Epidermal melanocyte (primary cell): ENCODE measurements at regions not wholly inside any gene's neighbourhood (a gene's known extent, or its start where the extent isn't known, plus 50 kb on each side); places are given as distances from the start of the nearest gene placed in this dataset.

Experiments
- DNase-seq: peaks from one replicate; pipeline ENCODE4 v3.0.0; 2011; ENCODE audit warnings: low spot score; ENCODE audit not compliant: insufficient read length

DNA sequence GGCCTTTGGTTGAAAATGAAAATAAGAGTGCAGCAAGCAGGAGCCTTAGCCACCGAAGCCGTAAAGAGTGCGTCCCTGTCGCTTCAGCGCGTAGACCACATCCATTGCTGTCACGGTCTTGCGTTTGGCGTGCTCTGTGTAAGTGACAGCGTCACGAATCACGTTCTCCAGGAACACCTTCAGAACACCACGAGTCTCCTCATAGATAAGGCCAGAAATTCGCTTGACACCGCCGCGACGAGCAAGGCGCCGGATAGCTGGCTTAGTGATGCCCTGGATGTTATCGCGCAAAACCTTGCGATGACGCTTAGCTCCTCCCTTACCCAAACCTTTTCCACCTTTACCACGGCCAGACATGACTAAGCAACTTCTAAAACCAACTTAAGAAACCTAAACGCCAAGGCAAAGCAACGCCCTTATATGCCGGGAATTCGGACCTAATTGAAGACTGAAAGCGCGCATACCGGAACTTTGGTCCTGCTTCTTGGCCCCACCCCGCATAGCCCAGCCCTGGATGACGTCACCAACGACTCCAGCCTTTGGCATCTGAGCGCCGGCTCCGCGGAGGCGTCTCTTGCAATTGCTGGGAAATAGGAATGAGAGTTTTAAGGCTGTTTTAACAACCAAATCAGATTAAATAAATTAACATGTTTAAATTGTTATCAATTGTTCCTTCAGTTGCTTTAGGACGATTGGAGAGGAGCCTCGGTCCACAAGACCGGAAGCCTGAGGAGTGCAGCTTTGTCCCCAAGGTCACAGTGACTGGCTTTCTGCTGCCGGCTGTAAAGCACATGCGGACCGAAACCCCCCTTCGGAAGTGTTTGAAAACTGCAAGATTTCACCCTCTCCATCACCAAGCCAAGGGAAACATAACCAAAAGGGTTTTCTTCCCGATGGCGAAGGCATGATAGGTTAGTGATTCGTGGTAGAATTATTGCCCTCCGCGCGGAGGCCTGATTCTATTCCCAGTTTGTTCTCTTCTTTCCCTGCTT lies 79.6 kb upstream of the BTN3A2 start:
- peak; percentile 63 for DNase-seq

DNA sequence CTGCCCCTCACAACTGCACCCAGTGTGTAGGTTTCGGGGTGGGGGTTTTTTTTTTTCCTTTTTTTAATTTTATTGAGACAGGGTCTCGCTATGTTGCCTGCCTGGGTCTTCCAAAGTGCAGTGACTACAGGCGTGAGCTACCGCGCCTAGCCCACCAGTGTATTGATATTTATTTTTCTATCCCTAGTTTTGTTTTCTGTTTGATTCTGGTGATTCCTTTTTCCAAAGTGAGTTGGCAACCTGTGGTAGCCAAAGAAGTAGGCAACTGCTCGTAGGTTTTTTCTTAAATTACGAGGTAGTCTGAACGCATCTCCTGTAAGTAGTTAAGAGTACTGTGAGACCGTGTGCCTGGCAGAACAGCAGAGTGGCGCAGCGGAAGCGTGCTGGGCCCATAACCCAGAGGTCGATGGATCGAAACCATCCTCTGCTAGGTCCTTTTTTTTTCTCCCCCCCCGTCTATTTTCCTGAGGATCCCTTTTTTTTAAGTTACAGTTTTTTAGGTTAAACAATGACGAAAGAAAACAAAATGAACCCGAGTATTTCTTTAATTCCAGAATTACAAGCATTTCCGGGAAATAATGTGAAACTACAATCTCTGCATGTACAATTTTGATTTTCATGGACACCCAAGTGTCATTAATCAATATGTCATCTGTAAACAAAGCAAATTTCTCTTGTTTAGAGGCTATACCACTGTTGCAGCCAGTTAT lies 78.7 kb upstream of the BTN3A2 start:
- DNase-seq = no peak

DNA sequence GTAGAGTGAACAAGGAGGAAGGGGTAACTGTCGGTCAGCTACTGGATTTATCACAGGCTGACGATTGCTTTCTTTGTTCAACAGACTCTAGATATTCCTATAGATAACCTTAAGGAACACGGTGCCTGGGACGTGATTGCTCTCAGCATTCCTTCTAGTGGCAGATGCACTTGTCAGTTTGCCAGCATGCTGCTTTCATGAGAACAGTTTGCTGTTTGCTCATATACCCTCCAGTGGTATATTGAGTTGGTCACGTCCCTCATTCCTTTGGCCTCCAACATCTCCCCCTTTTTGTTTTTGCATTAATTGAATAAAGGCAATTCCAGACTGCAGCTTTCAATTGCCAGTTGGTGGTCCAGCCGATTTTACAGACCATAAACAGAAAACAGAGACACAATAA lies 76.8 kb upstream of the BTN3A2 start:
- no peak for DNase-seq

DNA sequence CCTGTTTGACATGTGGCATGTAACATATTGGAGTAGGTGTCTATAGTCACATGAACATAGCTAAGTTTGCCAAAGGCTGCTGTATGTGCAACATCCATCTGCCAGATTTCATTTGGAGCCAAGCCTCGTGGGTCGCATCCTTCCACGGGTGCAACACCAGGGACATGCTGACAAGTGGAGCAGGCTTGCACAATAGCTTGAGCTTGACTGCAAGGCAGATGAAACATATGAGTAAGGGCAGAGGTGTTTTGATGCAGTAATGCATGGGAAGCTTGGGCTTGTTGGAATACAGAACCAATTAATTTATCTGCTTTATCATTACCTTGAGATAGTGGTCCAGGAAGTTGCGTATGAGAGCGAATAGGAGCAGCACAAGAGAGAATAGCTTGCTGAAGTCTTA lies 74.1 kb upstream of the BTN3A2 start:
- DNase-seq = no peak

DNA sequence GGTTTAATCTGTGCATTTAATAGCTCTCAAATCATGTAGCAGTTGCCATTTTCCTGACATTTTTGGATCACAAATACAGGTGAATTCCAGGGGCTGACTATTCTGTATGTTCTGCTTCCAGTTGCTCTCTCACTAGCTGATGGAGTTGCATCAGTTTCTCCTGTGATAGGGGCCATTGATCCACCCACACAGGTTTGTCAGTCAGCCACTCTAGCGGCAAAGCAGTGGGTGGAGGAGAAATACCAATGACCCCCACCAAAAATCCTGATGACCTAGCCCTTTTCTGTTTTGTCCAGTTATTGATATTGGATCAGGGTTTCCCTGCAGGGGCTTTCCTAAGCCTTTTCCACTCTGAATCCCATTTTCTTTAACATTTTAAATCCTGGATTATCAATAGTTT lies 72.3 kb upstream of the BTN3A2 start:
- DNase-seq = no peak

DNA sequence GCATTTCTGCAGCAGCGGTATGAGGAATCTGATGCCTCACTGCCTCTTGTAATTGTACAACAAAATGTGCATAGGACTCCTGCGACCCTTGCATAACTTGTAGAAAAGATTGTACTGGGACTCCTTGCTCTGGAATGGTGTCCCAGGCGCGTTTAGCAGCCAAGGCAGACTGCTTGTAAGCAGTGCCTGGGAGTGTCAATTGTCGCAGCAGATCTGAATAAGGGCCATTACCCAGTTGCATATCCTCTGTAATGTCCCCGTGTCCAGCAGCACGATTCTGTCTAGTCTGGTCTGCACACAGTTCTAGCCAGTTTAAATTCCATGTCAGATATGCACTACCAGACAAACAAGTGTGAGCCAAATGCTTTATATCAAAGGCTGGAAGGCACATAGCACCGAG lies 70.7 kb upstream of the BTN3A2 start:
- no peak for DNase-seq

DNA sequence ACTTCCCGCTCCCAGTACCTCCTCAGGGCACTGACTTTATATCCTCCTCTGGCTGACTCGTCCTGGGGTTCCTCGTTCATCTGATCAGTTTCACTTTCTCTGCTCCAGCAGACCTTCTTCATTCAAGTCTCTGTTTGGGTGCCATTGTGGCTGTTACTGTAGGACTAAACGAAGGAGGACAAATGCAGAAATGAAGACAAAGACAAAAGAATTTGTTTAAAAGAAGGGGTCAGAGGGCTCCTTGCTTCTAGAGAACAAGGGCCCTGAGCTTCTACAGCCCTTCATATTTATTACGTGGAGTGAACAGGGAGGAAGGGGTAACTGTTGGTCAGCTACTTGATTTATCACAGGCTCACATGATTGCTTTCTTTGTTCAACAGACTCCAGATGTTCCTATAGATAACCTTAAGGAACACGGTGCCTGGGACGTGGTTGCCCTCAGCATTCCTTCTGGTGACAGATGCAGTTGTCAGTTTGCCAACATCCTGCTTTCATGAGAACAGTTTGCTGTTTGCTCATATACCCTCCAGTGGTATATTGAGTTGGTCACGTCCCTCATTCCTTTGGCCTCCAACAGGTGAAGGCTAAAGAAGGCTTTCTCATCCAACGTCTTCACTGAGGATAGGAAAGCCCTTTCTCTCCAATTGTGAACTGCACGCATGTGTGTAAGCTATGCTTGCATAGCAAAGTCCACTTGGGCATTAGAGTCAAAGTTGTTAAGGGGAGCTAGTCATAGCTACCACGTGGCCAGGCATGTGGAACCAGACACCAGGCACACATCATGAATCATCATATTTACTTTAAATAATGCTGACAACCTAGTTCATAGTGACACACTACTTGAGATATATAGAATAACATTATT lies 69.1 kb upstream of the BTN3A2 start:
- DNase-seq = no peak

DNA sequence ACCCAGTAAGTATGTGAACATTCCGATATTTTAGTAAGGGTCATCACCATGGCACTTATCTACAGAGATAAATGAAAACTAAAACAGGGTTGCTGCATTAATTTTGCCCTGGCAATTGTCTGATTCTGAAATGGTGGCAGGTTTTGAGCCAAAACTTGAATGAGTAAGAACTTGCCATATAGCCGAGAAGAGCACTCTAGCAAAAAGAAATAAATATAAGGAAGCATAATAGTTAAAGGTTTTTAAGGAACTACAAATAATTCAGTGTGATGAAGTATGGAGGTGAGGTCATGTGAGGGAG lies 68.5 kb upstream of the BTN3A2 start:
- DNase-seq = no peak

DNA sequence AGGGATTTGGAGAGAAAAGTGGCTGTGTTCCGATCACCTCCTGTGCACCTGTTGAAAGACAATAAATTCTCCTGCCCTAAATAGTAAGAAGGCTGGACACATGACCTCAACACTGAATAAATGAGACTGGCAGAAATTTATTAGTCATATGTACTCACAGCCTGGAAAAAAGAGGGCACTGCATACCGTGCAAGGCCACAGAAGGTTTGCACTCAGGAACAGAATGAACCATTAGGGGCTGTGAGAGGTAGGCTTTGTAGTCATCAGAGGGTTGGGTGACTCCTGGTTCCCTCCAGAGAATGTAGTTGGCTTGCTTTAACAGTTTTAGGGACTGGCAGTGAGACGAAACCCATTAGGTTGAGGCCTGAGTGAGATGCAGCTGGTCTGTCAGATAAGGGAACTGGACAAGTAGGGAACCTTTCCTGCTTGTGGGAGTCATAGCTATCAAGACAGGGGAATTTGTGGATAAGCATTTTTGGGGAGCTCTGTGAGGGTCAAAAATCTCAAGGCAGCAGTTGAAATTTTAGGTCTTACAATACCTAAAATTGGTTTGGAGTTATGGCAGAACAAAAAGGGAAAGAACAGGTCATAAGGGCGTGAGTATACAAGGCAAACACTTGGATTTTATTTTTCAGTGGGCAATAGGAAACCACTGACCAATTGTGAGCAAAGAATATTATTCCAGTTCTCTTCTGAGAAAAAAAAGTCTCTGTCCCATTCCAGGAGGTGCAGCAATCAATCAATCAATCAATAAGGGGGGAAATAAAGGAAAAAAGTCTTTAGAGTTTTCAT lies 67.9 kb upstream of the BTN3A2 start:
- no peak for DNase-seq

DNA sequence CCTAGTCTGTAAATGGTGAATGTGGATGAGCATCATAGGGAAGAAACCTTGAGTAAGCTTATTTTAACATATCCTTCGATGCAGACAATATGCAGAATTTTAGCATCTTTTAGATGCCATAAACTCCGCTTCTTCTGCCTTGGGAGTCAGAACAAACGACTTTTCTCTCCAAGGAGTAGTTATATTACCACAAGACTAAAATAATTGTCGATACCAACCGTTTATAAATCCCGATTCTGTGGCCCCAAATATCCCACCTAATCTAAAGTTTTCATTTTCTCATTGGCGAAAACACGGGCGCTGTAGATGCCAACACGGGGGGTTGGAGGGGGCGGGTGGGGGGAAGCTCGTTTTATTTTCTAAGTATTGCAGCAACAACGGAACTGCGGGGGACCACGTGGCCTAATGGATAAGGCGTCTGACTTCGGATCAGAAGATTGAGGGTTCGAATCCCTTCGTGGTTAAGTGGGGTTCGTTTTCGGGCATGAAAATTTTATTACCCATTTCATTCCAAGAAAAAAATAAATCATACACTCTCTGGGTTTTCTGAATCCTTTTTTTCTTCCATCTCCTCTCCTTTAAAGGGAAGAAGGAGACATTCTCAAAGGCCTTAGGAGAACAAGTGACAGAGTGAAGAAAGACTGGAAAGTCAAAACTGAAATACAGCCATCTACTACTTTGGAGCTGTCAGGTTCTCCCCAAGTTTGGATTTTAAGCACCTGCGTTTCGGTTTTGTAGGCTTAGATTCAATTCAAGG lies 65.5 kb upstream of the BTN3A2 start:
- DNase-seq = no peak

DNA sequence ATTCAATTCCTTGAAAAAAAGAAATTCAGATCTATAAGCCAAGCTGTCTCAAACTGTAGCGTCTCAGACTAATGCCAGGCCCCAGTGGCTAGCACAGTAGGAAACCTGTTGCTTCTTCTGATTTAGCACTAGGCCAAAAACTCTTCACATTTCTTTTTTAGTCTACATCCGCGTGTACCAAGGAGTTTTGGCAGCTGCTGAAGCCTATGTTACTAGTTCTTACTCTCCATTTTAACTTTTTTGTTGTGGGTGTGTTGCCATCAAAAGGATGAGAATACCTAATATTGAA lies 65.0 kb upstream of the BTN3A2 start:
- DNase-seq = no peak

DNA sequence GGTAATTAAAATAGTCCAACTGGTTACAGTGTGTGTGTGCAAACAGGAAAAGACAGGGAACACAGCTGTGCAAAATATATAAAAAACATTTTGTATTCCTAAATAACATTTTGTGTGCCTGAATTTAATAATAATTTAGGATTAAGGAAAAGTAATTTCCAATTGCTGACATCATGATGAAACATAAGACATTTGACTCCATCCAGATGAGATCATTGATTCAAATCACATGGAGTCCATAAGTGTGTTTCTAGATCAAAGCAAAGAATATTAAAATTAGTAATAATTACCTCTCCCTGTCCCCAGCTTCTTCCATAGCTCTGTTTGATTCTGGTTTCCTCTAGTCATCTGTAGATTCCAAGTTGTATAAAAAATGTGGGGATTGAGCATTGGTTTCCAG lies 64.6 kb upstream of the BTN3A2 start:
- no peak for DNase-seq

DNA sequence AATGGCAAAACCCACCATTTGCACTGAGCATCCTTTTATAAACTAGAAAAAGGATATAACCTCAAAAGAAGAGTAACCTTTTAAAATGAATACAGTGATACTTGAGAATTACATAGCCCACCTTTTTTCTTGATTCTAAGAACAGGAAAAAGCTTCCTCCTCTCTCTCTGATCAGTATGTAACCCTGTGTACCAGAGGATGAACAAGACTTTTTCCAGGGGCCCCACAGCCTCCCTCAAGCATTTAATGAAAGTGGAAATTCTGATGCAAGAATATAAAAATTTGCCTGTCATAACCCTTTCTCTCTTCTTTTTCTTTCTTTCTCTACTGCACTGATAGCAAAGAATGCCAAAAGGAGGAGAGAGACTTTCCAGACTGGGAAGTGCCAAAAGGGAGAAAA lies 64.2 kb upstream of the BTN3A2 start:
- DNase-seq = no peak

DNA sequence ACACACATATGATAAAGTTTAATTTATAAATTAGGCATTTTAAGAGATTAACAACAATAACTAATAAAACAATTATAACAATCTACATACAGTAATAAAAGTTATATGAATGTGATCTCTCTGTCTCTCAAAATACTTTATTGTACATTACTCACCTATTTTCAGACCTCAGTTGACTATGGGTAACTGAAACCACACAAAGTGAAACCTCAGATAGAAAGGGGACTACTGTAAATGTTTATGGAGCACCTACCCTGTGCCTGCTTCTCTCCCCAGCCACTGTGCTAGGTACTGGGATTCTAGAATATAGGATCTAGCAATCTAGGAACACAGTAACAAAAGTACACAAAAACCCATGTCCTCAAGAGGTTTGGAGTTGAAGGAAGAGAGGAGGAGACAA lies 63.4 kb upstream of the BTN3A2 start:
- no peak for DNase-seq

DNA sequence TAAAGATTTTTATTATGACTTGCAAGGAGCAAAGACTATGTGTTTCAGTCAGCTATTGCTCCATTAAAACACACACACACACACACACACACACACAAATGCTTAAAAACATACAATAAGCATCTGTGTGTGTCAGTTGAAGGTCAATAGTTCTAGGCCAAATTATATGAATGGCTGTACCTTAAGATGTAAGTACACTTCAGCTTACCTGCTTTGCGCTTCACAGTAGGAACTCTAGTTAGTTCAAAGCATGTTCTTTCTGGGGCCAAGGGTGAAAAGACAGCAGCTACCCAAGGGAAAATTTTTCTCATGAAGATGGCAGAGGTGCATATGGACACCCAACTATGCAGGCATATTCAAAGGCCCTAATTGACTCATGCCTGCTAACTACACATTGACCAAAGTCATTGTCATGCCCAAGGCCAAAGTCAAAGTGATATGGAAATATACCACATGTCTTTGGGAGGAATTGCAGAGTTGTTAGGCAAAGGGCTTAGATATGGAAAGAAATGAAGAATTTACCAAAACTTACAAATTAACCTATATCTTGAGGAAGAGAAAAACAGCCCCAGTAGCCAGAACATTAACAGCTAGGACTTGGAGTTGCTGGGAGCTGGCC lies 61.9 kb upstream of the BTN3A2 start:
- no peak for DNase-seq

DNA sequence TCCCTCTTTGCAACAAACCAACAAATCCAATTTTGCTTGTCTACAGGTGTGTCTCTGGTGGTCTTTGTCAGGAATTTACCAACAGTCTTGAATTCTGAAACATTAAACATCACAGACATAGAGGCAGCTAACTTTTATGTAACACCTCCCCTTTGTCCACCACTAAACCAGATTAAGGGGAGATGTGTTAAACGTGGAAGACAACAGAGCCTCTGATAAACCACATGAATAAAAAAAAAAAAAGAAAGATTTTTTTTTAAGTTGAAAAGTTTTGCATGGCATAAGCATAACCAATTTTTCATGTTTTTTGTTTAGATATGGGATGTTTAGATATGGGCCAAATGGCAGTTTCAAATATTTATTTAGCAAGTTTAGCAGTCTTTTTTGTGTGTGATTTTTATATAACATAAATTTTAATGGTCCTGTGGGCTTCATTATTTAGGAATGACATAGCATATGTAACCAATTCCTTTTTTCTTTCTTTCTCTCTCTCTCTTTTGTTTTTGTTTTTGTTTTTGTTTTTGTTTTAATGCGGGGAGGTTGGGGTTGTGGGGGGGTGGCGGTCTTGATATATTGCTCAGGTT lies 60.7 kb upstream of the BTN3A2 start:
- DNase-seq = no peak

DNA sequence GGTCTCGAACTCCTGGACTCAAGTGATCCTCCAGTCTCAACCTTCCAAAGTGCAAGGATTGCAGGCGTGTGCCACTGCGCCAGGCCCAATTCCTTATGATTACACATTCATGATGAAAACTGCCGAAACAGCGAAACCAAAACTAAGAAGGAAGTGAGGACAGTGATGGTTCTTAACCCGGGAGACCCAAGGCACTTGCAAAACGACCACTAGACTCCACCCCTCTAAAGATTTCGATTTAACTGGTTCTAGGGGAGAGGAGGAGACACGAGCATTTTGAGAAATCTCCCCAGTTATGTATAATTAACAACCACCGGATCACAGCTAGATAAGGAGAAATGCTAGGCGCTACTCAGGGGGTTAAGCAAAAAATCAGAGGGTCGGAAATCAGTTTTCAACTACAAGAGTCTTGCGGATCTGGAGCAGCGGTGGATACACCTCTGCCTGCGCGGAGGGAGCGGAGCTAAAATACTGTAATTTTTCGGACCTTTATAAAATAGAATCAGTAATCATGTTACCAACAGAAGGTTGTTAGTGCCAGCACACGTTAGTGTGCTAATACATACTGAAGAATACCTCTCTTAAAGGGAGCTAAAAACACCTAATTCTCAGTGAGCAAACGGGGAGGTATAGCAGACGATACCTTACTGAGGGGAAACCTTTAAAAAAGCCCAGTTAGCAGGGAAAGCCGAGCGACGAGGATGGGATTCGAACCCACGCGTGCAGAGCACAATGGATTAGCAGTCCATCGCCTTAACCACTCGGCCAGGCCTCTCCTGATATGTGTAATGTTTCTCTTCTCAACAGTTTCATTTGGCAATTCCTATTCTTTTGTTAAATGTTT lies 60.0 kb upstream of the BTN3A2 start:
- no peak for DNase-seq

DNA sequence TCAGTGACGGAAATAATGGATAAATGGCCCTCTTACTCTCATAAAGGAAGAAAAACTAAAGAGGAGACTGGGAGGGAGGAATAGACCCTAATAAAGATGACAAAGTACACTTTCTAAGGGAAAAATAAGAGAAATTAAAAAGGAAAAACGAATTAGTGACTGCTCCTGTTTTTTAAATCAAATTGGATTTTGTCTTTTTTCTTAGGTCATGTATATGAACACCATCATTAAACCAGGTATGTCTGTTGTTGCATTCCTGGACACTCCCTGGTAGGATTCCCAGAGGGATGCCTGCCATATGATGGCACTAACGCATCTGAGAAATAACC lies 59.4 kb upstream of the BTN3A2 start:
- DNase-seq = no peak

DNA sequence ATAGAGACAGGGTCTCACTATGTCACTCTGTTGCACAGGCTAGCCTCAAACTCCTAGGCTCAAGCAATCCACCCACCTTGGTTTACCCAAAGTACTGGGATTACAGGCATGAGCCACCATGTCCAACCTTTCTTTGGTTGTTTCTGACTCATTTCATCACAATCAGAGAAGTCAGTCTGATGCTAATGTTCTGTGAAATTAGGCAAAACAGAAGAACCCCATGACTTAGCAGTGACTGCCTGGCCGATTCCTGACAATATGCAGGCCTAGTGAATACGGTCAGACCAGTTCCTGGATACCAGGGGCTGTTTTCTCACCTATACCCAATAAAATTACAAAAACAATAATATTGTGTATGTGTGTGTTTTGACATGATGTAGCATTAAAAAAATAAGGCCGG lies 58.8 kb upstream of the BTN3A2 start:
- no peak for DNase-seq
